ENCODE measurements at regions not wholly inside any gene's neighbourhood (a gene's known extent, or its start where the extent isn't known, plus 50 kb on each side); places are given as distances from the start of the nearest gene placed in this dataset.

GRCh38 chr18:52277785-52278184 is 62.2 kb upstream of the DCC start:
- Histone ChIP-seq H2AFZ (ENCODE audit: low read length) (no peak overlapping the region), H3K79me2 (ENCODE audit: insufficient read depth, low read depth, low read length) (no peaks in the 10 kb centered on the region), H3K4me2 (ENCODE audit: low read length) (no peak overlapping the region), H3K4me3 (ENCODE audit: low read depth, low read length, poor library complexity, severe bottlenecking) (no peak overlapping the region), H3K36me3 (ENCODE audit: insufficient read depth, low read length) (no peaks in the 10 kb centered on the region), H3K9me2 (ENCODE audit: insufficient read depth, low read length) (no peaks in the 10 kb centered on the region), H3K4me1 (ENCODE audit: insufficient read depth, low read length, poor library complexity, severe bottlenecking) (no peaks in the 10 kb centered on the region), H3K27ac (ENCODE audit: low read depth, low read length, poor library complexity, severe bottlenecking) (no peak overlapping the region), H4K20me1 (ENCODE audit: insufficient read depth, low read length) (no peaks in the 10 kb centered on the region), H3K9me3 (ENCODE audit: low read length) (no peaks in the 10 kb centered on the region)
- POLR2A ChIA-PET = interaction anchor here (0.7 kb wide), 1 partner anchor 97 kb away, joined by 3 read pairs; no protein-coding TSS in a partner anchor
- CTCF ChIA-PET (ENCODE audit: unreplicated experiment) = no interaction called here
- BruUV-seq (replicated peaks) = no TSS peak
- DNase-seq (ENCODE audit: low spot score) = no peak
- TF ChIP-seq EZH2phosphoT487 (IDR thresholded peaks at IDR 0.05; ENCODE audit: borderline replicate concordance, low read depth, low read length) = no peak
- TF ChIP-seq, protein P1, sequence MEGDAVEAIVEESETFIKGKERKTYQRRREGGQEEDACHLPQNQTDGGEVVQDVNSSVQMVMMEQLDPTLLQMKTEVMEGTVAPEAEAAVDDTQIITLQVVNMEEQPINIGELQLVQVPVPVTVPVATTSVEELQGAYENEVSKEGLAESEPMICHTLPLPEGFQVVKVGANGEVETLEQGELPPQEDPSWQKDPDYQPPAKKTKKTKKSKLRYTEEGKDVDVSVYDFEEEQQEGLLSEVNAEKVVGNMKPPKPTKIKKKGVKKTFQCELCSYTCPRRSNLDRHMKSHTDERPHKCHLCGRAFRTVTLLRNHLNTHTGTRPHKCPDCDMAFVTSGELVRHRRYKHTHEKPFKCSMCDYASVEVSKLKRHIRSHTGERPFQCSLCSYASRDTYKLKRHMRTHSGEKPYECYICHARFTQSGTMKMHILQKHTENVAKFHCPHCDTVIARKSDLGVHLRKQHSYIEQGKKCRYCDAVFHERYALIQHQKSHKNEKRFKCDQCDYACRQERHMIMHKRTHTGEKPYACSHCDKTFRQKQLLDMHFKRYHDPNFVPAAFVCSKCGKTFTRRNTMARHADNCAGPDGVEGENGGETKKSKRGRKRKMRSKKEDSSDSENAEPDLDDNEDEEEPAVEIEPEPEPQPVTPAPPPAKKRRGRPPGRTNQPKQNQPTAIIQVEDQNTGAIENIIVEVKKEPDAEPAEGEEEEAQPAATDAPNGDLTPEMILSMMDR (conservative IDR thresholded peaks at IDR 0.05; ENCODE audit: low read length) = no peak
- intact Hi-C loops (cut with micrococcal nuclease; ENCODE audit: unreplicated experiment) = no loop called here

DNA sequence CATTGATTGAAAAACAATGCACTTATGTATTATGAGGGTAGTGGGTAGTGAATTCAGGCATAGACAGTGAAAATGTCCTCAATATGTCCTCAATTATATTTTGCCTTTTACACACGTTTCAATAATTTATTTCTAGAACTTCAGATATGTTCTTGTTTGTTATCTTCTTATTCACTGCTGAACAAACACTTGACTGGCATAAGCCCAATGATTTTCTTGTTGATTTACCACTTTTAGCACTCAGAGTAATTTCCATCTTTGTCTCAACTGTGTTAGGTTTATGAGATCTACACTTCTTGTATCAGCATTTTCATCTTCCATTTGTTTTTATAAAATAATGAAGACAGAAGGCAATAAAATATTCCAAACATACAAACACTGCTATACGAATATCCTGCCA is 61.8 kb upstream of the DCC start:
- no TSS peak for BruUV-seq (replicated peaks)
- POLR2A ChIA-PET = interaction anchor here (0.7 kb wide), 1 partner anchor 98 kb away, joined by 3 read pairs; no protein-coding TSS in a partner anchor
- H3K79me2 ChIP-seq (ENCODE audit: insufficient read depth, low read depth, low read length) = no peaks in the 10 kb centered on the region
- no peaks in the 10 kb centered on the region for H3K36me3 ChIP-seq (ENCODE audit: insufficient read depth, low read length)
- TF ChIP-seq, protein P1 (conservative IDR thresholded peaks at IDR 0.05; ENCODE audit: low read length) = no peak
- H2AFZ ChIP-seq (ENCODE audit: low read length) = no peak overlapping the region
- H4K20me1 ChIP-seq (ENCODE audit: insufficient read depth, low read length) = no peaks in the 10 kb centered on the region
- H3K27ac ChIP-seq (ENCODE audit: low read depth, low read length, poor library complexity, severe bottlenecking) = no peak overlapping the region
- DNase-seq (ENCODE audit: low spot score) = no peak
- no peak overlapping the region for H3K4me2 ChIP-seq (ENCODE audit: low read length)
- H3K9me3 ChIP-seq (ENCODE audit: low read length) = no peaks in the 10 kb centered on the region
- no peaks in the 10 kb centered on the region for H3K4me1 ChIP-seq (ENCODE audit: insufficient read depth, low read length, poor library complexity, severe bottlenecking)
- no peaks in the 10 kb centered on the region for H3K9me2 ChIP-seq (ENCODE audit: insufficient read depth, low read length)
- H3K4me3 ChIP-seq (ENCODE audit: low read depth, low read length, poor library complexity, severe bottlenecking) = no peak overlapping the region
- CTCF ChIA-PET (ENCODE audit: unreplicated experiment) = no interaction called here
- intact Hi-C loops (cut with micrococcal nuclease; ENCODE audit: unreplicated experiment) = no loop called here

DNA sequence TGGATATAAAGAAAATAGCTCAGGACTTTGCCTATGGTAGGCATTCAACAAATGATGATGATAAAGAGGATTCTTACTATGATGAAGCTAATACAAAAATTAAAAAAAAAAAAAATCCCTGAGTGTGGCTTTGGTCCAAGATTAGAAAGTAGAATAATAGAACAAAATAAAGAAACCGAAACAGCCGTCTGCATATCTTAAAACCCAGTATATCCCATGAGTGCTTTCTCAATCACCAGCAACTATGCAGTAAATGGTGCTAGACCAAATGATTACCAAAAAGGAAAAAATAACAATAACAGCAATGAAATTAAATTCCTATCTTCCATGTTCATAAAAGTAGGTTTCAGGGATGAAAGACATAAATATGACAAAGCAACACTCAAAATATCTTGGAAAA is 59.3 kb upstream of the DCC start:
- Histone ChIP-seq H3K36me3 (ENCODE audit: insufficient read depth, low read length) (no peaks in the 10 kb centered on the region), H4K20me1 (ENCODE audit: insufficient read depth, low read length) (no peaks in the 10 kb centered on the region), H3K27ac (ENCODE audit: low read depth, low read length, poor library complexity, severe bottlenecking) (no peak overlapping the region), H3K4me1 (ENCODE audit: insufficient read depth, low read length, poor library complexity, severe bottlenecking) (no peaks in the 10 kb centered on the region), H2AFZ (ENCODE audit: low read length) (no peak overlapping the region), H3K9me3 (ENCODE audit: low read length) (no peaks in the 10 kb centered on the region), H3K4me2 (ENCODE audit: low read length) (no peak overlapping the region), H3K9me2 (ENCODE audit: insufficient read depth, low read length) (no peaks in the 10 kb centered on the region), H3K4me3 (ENCODE audit: low read depth, low read length, poor library complexity, severe bottlenecking) (no peak overlapping the region), H3K79me2 (ENCODE audit: insufficient read depth, low read depth, low read length) (no peaks in the 10 kb centered on the region)
- TF ChIP-seq, protein P1 (conservative IDR thresholded peaks at IDR 0.05; ENCODE audit: low read length) = no peak
- no peak for TF ChIP-seq EZH2phosphoT487 (IDR thresholded peaks at IDR 0.05; ENCODE audit: borderline replicate concordance, low read depth, low read length)
- POLR2A ChIA-PET = interaction anchor here (0.8 kb wide), 1 partner anchor 479 kb away, joined by 3 read pairs; no protein-coding TSS in a partner anchor
- DNase-seq (ENCODE audit: low spot score) = no peak
- intact Hi-C loops (cut with micrococcal nuclease; ENCODE audit: unreplicated experiment) = no loop called here
- CTCF ChIA-PET (ENCODE audit: unreplicated experiment) = no interaction called here
- BruUV-seq (replicated peaks) = no TSS peak

Data from OCI-LY7 (cell line).